ENCODE measurements at regions not wholly inside any gene's neighbourhood (a gene's known extent, or its start where the extent isn't known, plus 50 kb on each side); places are given as distances from the start of the nearest gene placed in this dataset.

DNA sequence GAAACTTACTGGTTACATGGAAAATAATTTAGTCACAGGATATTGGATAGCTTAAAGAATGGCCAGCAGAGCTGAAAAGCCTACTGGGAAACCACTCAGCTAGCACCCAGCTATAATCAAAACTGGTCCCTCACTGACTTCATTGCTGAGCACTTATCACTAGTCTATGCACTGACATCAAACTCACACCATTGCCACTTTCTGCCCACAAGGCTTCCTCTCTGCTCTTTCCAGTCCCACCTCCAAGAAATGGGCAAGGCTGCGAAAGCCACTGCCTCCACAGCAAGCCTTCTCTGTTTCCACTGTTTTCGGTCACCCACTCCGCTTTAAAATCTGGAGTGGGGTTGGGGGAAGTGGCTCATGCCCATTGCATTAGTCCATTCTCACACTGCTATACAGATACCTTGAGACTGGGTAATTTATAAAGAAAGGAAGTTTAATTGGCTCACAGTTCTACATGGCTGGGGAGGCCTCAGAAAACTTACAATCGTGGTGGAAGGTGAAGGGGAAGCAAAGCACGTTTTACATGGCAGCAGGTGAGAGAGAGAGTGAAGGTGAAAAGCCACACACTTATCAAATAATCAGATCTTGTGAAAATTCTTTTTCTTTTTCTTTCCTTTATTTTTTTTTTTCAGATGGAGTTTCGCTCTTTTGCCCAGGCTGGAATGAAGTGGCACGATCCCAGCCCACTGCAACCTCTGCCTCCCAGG, 77.0 kb upstream of the CERS6 start:
- DNase-seq (ENCODE audit: low read depth) = no peak

DNA sequence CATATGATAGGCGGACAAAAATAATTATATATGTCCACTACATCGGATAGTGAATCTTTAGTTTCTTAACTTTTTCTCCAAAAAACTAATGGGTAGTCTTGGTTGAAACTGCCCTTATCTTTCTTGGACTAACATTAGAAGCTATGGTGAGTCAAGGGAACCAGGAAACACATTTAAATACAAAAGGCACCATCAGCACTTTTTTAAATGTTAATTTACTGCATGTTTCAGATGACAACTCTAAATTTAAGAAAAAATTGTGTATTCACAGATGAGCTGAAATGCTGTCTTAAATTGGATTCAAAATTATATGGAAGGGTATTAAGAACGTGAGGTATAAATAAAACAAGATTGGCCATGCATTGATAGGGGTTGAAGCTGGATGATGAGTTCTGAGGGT, 75.6 kb upstream of the CERS6 start:
- DNase-seq (ENCODE audit: low read depth) = no peak

DNA sequence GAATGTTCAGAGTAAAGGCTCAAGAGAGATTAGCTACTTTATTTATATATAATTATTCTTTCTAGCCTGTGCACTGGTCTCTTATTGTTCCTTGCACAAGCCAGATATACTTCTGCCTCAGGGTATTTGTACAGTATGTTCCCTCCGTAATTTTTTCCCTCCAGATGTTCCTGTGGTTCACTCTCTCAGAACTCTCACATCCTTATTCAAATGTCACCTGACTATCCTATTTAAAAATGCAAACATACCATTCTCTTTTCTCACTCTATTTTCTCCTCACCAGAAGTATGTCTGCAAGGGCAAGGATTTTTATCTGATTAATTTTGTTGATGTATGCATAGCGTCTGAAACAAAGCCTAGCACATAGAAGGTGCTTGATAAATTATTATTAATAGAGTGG, 64.0 kb upstream of the CERS6 start:
- no peak for DNase-seq (ENCODE audit: low read depth)

DNA sequence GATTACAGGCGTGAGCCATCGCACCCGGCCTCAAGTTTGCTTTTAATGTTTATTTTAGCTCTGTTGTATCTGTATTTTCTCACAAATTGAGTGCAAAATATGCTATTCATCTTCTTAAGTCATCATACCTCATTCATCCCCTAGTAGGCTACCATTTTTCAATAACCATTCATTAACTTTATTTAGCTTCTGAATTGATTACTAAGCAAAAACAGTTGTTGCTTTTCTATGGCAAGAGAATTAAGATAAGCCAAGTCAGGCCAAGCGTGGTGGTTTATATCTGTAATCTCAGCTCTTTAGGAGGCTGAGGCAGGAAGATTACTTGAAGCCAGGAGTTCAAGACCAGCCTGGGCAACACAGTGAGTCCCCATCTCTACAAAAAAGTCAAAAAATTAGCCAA, 63.3 kb upstream of the CERS6 start:
- no peak for DNase-seq (ENCODE audit: low read depth)

DNA sequence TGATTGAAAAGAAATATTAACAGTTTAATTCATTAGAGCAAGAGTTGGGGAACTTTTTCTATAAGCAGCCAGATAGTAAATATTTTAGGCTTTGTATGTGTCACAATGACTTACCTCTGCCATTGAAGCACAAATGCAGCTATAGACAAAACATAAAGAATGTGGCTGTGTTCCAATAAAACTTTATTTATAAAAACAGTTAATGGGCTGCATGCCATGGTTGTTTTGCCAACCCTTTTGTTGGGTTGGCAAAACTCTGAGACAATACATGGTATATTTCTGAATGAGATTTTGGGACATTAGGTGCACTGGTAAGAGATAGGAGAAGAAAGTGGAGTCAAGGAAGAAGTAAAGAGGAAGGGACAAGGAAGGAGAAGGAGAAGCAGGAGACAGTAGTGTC, 61.8 kb upstream of the CERS6 start:
- no peak for DNase-seq (ENCODE audit: low read depth)

DNA sequence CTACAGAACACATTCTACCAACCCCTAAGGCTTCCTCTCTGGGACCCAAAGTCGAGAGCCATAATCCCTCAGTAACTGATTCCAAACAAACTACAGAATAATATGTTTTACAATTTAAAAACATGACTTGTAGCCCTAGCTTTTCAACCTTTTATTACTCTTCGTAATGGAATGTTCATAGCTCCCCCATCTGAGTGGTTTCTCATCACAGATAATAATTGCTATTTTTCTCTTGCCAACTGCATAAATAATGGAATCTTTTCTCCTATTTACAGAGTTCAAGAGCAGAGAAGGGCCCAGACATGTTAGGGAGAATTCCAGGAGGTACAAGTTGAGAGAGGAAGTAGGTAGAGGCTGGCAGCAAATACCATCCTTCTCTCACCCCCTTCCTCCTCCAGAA, 59.9 kb upstream of the CERS6 start:
- no peak for DNase-seq (ENCODE audit: low read depth)

DNA sequence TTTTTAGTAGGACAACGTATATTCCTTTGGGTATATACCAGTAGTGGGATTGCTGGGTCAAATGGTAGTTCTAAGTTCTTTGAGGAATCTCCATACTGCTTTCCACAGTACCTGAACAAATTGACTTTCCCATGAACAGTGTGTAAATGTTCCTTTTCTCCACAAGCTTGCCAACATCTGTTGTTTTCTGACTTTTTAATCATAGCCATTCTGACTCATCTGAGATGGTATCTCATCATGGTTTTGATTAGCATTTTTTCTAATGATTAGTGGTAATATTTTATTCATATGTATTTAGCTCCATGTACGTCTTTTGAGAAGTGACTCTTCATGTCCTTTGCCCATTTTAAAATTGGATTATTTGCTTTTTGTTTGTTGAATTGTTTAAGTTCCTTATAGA, 58.4 kb upstream of the CERS6 start:
- DNase-seq (ENCODE audit: low read depth) = no peak

DNA sequence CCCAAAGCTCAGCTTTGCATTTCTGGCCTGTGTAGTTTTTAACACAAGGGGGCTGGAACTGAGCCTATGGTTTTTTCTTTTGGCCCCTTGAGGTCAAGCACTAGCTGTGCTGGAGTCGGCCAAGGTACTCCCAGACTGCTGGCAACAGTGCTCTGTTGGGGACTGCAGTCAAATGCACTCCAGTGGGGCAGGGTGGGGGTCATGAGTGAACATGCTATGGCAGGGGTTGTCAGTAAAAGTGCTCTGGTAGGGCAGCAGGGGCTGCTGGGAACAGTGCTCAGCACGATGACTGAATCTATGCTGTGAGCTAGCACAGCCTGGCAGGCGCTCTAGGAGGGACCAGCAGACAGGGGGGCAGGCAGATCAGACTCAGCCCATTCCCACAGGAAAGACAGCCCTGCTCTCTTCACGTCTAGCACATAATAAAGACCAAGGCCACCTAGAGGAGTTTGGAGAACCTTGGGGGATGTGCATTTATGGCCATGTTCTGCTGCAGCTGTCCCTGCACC, 55.0 kb upstream of the CERS6 start:
- DNase-seq (ENCODE audit: low read depth) = no peak

DNA sequence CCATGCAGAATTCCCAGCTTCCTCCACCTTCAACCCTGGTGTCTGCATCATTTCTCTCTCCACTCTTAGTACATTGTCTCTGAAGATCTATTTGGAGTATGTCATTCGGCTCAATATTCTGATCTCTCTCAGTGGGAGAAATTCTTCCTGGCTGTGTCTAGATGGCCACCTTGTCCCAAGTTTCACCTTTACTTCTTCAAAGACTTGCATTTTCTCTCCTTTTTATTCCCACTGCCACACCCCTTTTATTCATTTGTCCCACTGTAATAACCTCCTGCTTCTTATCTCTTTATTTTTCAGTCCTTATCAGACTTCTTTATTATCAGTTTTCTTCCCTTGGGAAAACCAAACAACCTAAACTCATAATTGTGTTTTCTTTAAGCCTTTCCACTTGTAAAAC, 54.3 kb upstream of the CERS6 start:
- no peak for DNase-seq (ENCODE audit: low read depth)

DNA sequence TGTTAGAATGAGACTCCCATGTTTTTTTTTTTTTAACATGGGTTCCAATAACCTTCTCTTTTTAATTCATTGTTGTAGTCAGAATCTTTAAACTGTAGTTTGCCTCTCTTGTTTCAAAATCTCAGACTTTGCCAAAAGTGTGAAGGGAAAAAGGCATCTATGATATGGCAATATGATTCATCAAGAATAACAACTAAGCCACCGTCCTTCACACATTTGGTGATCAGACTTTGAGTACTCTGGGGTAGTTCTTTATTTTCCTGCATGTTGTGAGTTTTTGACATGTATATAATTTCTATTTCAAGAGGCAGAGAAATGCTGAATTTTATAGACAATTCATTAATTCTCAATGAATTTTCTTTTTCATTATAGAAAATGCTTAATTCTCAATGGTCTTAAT, 53.5 kb upstream of the CERS6 start:
- no peak for DNase-seq (ENCODE audit: low read depth)

DNA sequence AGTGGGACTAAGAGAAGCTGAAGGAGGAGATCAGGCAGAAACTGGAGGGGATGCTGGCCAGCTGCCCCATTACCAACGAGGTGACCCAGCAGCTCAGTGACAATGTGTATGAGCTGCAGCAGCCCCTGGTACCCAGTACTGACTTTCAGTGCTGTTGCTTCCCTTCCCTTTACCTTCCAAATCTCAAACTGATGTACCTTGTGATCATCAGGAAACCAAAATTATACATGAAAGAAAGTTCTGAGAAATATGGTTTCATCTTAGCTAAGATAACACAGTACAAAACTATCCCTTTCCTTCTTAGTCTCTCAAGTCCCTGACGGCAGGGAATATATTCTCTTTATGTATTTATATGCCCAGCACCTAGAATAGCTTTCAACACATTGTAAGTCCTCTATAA, 52.3 kb upstream of the CERS6 start:
- no peak for DNase-seq (ENCODE audit: low read depth)

DNA sequence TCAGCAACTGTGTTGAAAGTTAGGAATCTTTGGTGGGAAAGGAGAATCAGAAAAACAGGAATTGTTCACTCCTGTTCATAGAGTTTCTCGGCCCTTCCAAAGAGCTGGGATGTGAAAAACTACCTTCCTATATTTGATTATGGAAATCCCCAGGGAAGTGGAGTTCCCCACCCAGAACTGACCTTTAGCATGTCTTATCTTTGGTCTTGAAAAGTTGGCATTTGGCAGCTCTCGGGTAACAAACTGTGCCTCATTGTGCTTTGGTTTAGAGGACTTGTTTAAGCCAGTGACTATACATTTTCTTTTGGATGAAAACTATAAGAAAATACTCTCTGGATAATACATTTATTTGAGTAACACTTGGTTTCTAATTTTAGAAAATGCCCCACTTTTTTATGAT, 51.3 kb upstream of the CERS6 start:
- DNase-seq (ENCODE audit: low read depth) = no peak

Measured in stimulated activated CD4-positive, alpha-beta T cell treated with anti-CD3 and anti-CD28 coated beads, Interleukin-2, amount 100 ng/mL, for 4 hours (primary cell).